ENCODE measurements at regions not wholly inside any gene's neighbourhood (a gene's known extent, or its start where the extent isn't known, plus 50 kb on each side); places are given as distances from the start of the nearest gene placed in this dataset.

- no peak for ATAC-seq
- H3K36me3 ChIP-seq (ENCODE audit: insufficient read depth): no peaks in the 10 kb centered on the region
- Mint-ChIP-seq H3K9me3 (peaks cover 5% of the 10 kb centered on the region; the same call in 1 of the 3 replicates), H3K27me3 (ENCODE audit: insufficient read depth, low read depth, poor library complexity) (no peaks in the 10 kb centered on the region), H3K4me3 (no peak overlapping the region), H3K4me1 (no peaks in the 10 kb centered on the region), H3K36me3 (ENCODE audit: low read depth) (no peaks in the 10 kb centered on the region), H3K27ac (no peak overlapping the region)
- H3K4me3 ChIP-seq: no peak overlapping the region
- no peaks in the 10 kb centered on the region for H3K79me2 ChIP-seq (replicated peaks; ENCODE audit: insufficient read depth)
- no peak overlapping the region for H3K4me2 ChIP-seq
- TF ChIP-seq EZH2 (IDR thresholded peaks at IDR 0.05; ENCODE audit: low read depth, unreplicated experiment) (no peak), ETS1 (IDR thresholded peaks at IDR 0.05) (no peak), STAT1 (IDR thresholded peaks at IDR 0.05; ENCODE audit: unreplicated experiment) (no peak), REST (IDR thresholded peaks at IDR 0.05; ENCODE audit: unreplicated experiment) (no peak), JUNB (IDR thresholded peaks at IDR 0.05; ENCODE audit: unreplicated experiment) (no peak), NANOG (IDR thresholded peaks at IDR 0.05; ENCODE audit: borderline replicate concordance) (no peak), CREB1 (CRISPR knock-in tag; IDR thresholded peaks at IDR 0.05; ENCODE audit: low read depth) (no peak), ZNF331 (CRISPR knock-in tag; IDR thresholded peaks at IDR 0.05; ENCODE audit: low read depth) (no peak), POLR2AphosphoS5 (IDR thresholded peaks at IDR 0.05; ENCODE audit: low read depth) (no peak), CTCF (conservative IDR thresholded peaks at IDR 0.05; ENCODE audit: low read depth in 2 of 2) (no peak), ZNF114 (CRISPR knock-in tag; IDR thresholded peaks at IDR 0.05) (no peak), EZH2phosphoT487 (IDR thresholded peaks at IDR 0.05; ENCODE audit: unreplicated experiment) (no peak)
- TF ChIP-seq, protein P1, sequence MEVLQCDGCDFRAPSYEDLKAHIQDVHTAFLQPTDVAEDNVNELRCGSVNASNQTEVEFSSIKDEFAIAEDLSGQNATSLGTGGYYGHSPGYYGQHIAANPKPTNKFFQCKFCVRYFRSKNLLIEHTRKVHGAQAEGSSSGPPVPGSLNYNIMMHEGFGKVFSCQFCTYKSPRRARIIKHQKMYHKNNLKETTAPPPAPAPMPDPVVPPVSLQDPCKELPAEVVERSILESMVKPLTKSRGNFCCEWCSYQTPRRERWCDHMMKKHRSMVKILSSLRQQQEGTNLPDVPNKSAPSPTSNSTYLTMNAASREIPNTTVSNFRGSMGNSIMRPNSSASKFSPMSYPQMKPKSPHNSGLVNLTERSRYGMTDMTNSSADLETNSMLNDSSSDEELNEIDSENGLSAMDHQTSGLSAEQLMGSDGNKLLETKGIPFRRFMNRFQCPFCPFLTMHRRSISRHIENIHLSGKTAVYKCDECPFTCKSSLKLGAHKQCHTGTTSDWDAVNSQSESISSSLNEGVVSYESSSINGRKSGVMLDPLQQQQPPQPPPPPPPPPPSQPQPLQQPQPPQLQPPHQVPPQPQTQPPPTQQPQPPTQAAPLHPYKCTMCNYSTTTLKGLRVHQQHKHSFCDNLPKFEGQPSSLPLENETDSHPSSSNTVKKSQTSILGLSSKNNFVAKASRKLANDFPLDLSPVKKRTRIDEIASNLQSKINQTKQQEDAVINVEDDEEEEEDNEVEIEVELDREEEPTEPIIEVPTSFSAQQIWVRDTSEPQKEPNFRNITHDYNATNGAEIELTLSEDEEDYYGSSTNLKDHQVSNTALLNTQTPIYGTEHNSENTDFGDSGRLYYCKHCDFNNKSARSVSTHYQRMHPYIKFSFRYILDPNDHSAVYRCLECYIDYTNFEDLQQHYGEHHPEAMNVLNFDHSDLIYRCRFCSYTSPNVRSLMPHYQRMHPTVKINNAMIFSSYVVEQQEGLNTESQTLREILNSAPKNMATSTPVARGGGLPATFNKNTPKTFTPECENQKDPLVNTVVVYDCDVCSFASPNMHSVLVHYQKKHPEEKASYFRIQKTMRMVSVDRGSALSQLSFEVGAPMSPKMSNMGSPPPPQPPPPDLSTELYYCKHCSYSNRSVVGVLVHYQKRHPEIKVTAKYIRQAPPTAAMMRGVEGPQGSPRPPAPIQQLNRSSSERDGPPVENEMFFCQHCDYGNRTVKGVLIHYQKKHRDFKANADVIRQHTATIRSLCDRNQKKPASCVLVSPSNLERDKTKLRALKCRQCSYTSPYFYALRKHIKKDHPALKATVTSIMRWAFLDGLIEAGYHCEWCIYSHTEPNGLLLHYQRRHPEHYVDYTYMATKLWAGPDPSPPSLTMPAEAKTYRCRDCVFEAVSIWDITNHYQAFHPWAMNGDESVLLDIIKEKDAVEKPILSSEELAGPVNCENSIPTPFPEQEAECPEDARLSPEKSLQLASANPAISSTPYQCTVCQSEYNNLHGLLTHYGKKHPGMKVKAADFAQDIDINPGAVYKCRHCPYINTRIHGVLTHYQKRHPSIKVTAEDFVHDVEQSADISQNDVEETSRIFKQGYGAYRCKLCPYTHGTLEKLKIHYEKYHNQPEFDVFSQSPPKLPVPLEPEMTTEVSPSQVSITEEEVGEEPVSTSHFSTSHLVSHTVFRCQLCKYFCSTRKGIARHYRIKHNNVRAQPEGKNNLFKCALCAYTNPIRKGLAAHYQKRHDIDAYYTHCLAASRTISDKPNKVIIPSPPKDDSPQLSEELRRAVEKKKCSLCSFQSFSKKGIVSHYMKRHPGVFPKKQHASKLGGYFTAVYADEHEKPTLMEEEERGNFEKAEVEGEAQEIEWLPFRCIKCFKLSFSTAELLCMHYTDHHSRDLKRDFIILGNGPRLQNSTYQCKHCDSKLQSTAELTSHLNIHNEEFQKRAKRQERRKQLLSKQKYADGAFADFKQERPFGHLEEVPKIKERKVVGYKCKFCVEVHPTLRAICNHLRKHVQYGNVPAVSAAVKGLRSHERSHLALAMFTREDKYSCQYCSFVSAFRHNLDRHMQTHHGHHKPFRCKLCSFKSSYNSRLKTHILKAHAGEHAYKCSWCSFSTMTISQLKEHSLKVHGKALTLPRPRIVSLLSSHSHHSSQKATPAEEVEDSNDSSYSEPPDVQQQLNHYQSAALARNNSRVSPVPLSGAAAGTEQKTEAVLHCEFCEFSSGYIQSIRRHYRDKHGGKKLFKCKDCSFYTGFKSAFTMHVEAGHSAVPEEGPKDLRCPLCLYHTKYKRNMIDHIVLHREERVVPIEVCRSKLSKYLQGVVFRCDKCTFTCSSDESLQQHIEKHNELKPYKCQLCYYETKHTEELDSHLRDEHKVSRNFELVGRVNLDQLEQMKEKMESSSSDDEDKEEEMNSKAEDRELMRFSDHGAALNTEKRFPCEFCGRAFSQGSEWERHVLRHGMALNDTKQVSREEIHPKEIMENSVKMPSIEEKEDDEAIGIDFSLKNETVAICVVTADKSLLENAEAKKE (CRISPR knock-in tag; IDR thresholded peaks at IDR 0.05): no peak
- H4K20me1 ChIP-seq (replicated peaks; ENCODE audit: insufficient read depth): no peaks in the 10 kb centered on the region
- no peaks in the 10 kb centered on the region for H3K9me2 ChIP-seq (ENCODE audit: insufficient read depth)
- no peak for DNase-seq (ENCODE audit: low spot score)
- no peaks in the 10 kb centered on the region for H3F3A ChIP-seq (replicated peaks; ENCODE audit: low read depth)
- H3K27me3 ChIP-seq (ENCODE audit: insufficient read depth): no peaks in the 10 kb centered on the region
- H3K4me1 ChIP-seq (ENCODE audit: insufficient read depth): no peaks in the 10 kb centered on the region
- no peak overlapping the region for H2AFZ ChIP-seq
- H3K27ac ChIP-seq (ENCODE audit: low read depth): no peak overlapping the region
Observed at GRCh38 chr13:88188986-88189385, 517.8 kb downstream of the SLITRK5 start.

Data from GM23338 (cell line).